ENCODE measurements at regions not wholly inside any gene's neighbourhood (a gene's known extent, or its start where the extent isn't known, plus 50 kb on each side); places are given as distances from the start of the nearest gene placed in this dataset.

GRCh38 chr3:111303760-111304159, 232.1 kb downstream of the NECTIN3 start:
- no peak for TF ChIP-seq POLR2A (IDR thresholded peaks at IDR 0.05; ENCODE audit: borderline replicate concordance, extremely low read depth, insufficient read depth, insufficient read length)
- TF ChIP-seq, protein P1, sequence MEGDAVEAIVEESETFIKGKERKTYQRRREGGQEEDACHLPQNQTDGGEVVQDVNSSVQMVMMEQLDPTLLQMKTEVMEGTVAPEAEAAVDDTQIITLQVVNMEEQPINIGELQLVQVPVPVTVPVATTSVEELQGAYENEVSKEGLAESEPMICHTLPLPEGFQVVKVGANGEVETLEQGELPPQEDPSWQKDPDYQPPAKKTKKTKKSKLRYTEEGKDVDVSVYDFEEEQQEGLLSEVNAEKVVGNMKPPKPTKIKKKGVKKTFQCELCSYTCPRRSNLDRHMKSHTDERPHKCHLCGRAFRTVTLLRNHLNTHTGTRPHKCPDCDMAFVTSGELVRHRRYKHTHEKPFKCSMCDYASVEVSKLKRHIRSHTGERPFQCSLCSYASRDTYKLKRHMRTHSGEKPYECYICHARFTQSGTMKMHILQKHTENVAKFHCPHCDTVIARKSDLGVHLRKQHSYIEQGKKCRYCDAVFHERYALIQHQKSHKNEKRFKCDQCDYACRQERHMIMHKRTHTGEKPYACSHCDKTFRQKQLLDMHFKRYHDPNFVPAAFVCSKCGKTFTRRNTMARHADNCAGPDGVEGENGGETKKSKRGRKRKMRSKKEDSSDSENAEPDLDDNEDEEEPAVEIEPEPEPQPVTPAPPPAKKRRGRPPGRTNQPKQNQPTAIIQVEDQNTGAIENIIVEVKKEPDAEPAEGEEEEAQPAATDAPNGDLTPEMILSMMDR (IDR thresholded peaks at IDR 0.05 in 2 of 3, conservative IDR thresholded peaks at IDR 0.05 in 1 of 3; ENCODE audit: borderline replicate concordance in 1 of 3, insufficient read depth in 1 of 3, low read depth in 2 of 3, low read length in 2 of 3): no peak
- no peak for TF ChIP-seq MAX (IDR thresholded peaks at IDR 0.05)
- no peak for TF ChIP-seq ZNF274 (IDR thresholded peaks at IDR 0.05; ENCODE audit: low read depth, low read length)
- no peak for TF ChIP-seq EGR1 (IDR thresholded peaks at IDR 0.05; ENCODE audit: low read depth)
- TF ChIP-seq JUND (IDR thresholded peaks at IDR 0.05): no peak
- TF ChIP-seq REST (IDR thresholded peaks at IDR 0.05; ENCODE audit: low read depth): no peak
- TF ChIP-seq SRF (IDR thresholded peaks at IDR 0.05; ENCODE audit: low read depth): no peak
- no peak for TF ChIP-seq EZH2phosphoT487 (IDR thresholded peaks at IDR 0.05; ENCODE audit: borderline replicate concordance)
- TF ChIP-seq, protein P2, sequence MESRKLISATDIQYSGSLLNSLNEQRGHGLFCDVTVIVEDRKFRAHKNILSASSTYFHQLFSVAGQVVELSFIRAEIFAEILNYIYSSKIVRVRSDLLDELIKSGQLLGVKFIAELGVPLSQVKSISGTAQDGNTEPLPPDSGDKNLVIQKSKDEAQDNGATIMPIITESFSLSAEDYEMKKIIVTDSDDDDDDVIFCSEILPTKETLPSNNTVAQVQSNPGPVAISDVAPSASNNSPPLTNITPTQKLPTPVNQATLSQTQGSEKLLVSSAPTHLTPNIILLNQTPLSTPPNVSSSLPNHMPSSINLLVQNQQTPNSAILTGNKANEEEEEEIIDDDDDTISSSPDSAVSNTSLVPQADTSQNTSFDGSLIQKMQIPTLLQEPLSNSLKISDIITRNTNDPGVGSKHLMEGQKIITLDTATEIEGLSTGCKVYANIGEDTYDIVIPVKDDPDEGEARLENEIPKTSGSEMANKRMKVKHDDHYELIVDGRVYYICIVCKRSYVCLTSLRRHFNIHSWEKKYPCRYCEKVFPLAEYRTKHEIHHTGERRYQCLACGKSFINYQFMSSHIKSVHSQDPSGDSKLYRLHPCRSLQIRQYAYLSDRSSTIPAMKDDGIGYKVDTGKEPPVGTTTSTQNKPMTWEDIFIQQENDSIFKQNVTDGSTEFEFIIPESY (IDR thresholded peaks at IDR 0.05; ENCODE audit: extremely low read depth, insufficient replicate concordance, low read length): no peak
- TF ChIP-seq EZH2 (IDR thresholded peaks at IDR 0.05): no peak
- no peak for TF ChIP-seq ELF1 (IDR thresholded peaks at IDR 0.05; ENCODE audit: borderline replicate concordance, low read depth)
- no peak for TF ChIP-seq FOSL1 (IDR thresholded peaks at IDR 0.05; ENCODE audit: low read depth)
- no peak for TF ChIP-seq SP1 (IDR thresholded peaks at IDR 0.05; ENCODE audit: low read depth)

Data from HCT116 (cell line).